DOHH2 (cell line): ENCODE measurements at regions not wholly inside any gene's neighbourhood (a gene's known extent, or its start where the extent isn't known, plus 50 kb on each side); places are given as distances from the start of the nearest gene placed in this dataset.

Experiments
- EZH2phosphoT487 ChIP-seq: fragments of 200-600 bp; sonication (generic); IDR thresholded peaks from 2 replicates; pipeline ENCODE4 v1.6.1; 2017; ENCODE audit warnings: borderline replicate concordance, mild to moderate bottlenecking, antibody characterized with exemption, low read length, moderate library complexity, mixed read lengths
- TF ChIP-seq, protein P1 (sequence below): fragments of 200-600 bp; sonication (generic); IDR thresholded peaks from one replicate; pipeline ENCODE4 v1.5.1; 2014; ENCODE audit warnings: antibody characterized with exemption, mild to moderate bottlenecking, low read depth, low read length; ENCODE audit not compliant: poor library complexity, severe bottlenecking

- TF ChIP-seq, protein P1, sequence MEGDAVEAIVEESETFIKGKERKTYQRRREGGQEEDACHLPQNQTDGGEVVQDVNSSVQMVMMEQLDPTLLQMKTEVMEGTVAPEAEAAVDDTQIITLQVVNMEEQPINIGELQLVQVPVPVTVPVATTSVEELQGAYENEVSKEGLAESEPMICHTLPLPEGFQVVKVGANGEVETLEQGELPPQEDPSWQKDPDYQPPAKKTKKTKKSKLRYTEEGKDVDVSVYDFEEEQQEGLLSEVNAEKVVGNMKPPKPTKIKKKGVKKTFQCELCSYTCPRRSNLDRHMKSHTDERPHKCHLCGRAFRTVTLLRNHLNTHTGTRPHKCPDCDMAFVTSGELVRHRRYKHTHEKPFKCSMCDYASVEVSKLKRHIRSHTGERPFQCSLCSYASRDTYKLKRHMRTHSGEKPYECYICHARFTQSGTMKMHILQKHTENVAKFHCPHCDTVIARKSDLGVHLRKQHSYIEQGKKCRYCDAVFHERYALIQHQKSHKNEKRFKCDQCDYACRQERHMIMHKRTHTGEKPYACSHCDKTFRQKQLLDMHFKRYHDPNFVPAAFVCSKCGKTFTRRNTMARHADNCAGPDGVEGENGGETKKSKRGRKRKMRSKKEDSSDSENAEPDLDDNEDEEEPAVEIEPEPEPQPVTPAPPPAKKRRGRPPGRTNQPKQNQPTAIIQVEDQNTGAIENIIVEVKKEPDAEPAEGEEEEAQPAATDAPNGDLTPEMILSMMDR, result no peak
- no peak for TF ChIP-seq EZH2phosphoT487
Observed at GRCh38 chr1:212545941-212546635, 62.5 kb upstream of the ATF3 start.
